SU-DHL-6 (cell line): ENCODE measurements at regions not wholly inside any gene's neighbourhood (a gene's known extent, or its start where the extent isn't known, plus 50 kb on each side); places are given as distances from the start of the nearest gene placed in this dataset.

Source experiments
- H2AFZ ChIP-seq: fragments of 200-600 bp; sonication (generic); 2 replicates; pipeline ENCODE4 v1.6.1; 2014; ENCODE audit warnings: low read depth, mild to moderate bottlenecking, moderate library complexity, mixed read lengths, antibody characterized with exemption, low read length; ENCODE audit not compliant: severe bottlenecking
- H3F3A ChIP-seq: fragments of 200-600 bp; shearing (Covaris generic); 2 replicates; pipeline ENCODE4 v1.6.0; 2016; ENCODE audit warnings: antibody characterized with exemption, mild to moderate bottlenecking; ENCODE audit not compliant: insufficient read depth
- H3K27ac ChIP-seq: fragments of 200-600 bp; sonication (generic); 2 replicates; pipeline ENCODE4 v1.5.1; 2016; ENCODE audit warnings: low read depth, mild to moderate bottlenecking, low read length, moderate library complexity, mixed read lengths
- H3K27me3 ChIP-seq: fragments of 200-600 bp; sonication (generic), shearing (Covaris generic); 2 replicates; pipeline ENCODE4 v1.6.0; 2014; ENCODE audit warnings: mild to moderate bottlenecking, low read length
- H3K36me3 ChIP-seq: fragments of 200-600 bp; sonication (generic); 2 replicates; pipeline ENCODE4 v1.6.1; 2014; ENCODE audit warnings: mild to moderate bottlenecking, low read length, mixed read lengths
- H3K4me2 ChIP-seq: fragments of 300-600, 200-600 bp; shearing (Covaris generic), sonication (generic); 2 replicates; pipeline ENCODE4 v1.6.0; 2014; ENCODE audit warnings: low read length, low read depth, mild to moderate bottlenecking; ENCODE audit not compliant: poor library complexity, severe bottlenecking
- H3K4me3 ChIP-seq: fragments of 200-600 bp; sonication (generic); 2 replicates; pipeline ENCODE4 v1.5.1; 2014; ENCODE audit warnings: antibody characterized with exemption, low read length, mild to moderate bottlenecking, mixed read lengths; ENCODE audit not compliant: insufficient read depth, poor library complexity, severe bottlenecking
- H3K79me2 ChIP-seq: fragments of 200-600 bp; sonication (generic); 2 replicates; pipeline ENCODE4 v1.6.1; 2014; ENCODE audit warnings: mild to moderate bottlenecking, low read length, moderate library complexity; ENCODE audit not compliant: insufficient read depth
- H3K9ac ChIP-seq: fragments of 200-600 bp; sonication (generic); 2 replicates; pipeline ENCODE4 v1.7.0; 2014; ENCODE audit warnings: mild to moderate bottlenecking, low read length
- H3K9me2 ChIP-seq: fragments of 200-600 bp; sonication (generic); replicated peaks from 2 replicates; pipeline ENCODE4 v1.6.1; 2014; ENCODE audit warnings: low read length; ENCODE audit not compliant: insufficient read depth
- H3K9me3 ChIP-seq: fragments of 200-600 bp; sonication (generic); 2 replicates; pipeline ENCODE4 v1.6.1; 2014; ENCODE audit warnings: low read length, mixed read lengths; ENCODE audit not compliant: insufficient read depth
- H4K20me1 ChIP-seq: fragments of 200-600 bp; sonication (generic); 2 replicates; pipeline ENCODE4 v1.6.1; 2014; ENCODE audit warnings: low read depth, mild to moderate bottlenecking, antibody characterized with exemption, low read length, moderate library complexity, mixed read lengths
- EZH2phosphoT487 ChIP-seq: fragments of 200-600 bp; sonication (generic), shearing (Covaris generic); conservative IDR thresholded peaks from 2 replicates; pipeline ENCODE4 v1.6.1; 2018; ENCODE audit warnings: mild to moderate bottlenecking, antibody characterized with exemption, low read length, moderate library complexity, mixed read lengths
- TF ChIP-seq, protein P1 (sequence below): fragments of 200-600 bp; sonication (generic); IDR thresholded peaks from one replicate; pipeline ENCODE4 v1.5.1; 2017; ENCODE audit warnings: antibody characterized with exemption, mild to moderate bottlenecking, low read length, moderate library complexity; ENCODE audit not compliant: insufficient read depth, poor library complexity, severe bottlenecking

DNA sequence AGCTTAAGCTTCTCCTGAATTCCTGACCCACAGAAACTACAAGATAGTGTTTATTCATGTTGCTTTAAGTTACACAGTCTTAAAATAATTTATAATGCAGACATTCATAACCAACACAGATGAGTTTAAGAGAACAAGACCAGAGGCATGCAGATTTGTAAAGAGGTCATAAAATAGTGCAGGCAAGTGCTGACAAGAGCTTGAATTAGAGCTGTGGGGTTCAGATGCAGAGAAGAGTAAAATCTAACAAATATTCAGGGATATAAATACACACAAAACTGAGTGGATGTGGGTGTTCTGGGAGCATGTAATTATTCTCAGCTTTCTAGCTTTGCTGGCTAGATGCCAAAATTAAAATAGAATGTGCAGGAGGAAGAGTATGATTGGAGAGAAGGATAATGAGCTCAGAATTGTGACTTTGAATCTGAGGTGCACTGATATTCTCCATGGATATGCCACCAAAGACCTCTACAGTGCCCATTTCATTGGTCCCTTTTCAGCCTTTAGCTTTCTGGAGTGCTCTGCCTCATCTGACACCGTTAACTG is 291.9 kb upstream of the SGK1 start:
- no peak for TF ChIP-seq EZH2phosphoT487
- TF ChIP-seq, protein P1, sequence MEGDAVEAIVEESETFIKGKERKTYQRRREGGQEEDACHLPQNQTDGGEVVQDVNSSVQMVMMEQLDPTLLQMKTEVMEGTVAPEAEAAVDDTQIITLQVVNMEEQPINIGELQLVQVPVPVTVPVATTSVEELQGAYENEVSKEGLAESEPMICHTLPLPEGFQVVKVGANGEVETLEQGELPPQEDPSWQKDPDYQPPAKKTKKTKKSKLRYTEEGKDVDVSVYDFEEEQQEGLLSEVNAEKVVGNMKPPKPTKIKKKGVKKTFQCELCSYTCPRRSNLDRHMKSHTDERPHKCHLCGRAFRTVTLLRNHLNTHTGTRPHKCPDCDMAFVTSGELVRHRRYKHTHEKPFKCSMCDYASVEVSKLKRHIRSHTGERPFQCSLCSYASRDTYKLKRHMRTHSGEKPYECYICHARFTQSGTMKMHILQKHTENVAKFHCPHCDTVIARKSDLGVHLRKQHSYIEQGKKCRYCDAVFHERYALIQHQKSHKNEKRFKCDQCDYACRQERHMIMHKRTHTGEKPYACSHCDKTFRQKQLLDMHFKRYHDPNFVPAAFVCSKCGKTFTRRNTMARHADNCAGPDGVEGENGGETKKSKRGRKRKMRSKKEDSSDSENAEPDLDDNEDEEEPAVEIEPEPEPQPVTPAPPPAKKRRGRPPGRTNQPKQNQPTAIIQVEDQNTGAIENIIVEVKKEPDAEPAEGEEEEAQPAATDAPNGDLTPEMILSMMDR: no peak
- no peak overlapping the region for H3K9ac ChIP-seq
- no peak overlapping the region for H3K4me2 ChIP-seq
- H3K9me2 ChIP-seq: no peaks in the 10 kb centered on the region
- no peaks in the 10 kb centered on the region for H3K79me2 ChIP-seq
- no peaks in the 10 kb centered on the region for H3K9me3 ChIP-seq
- no peak overlapping the region for H3K27ac ChIP-seq
- H4K20me1 ChIP-seq: no peaks in the 10 kb centered on the region
- no peaks in the 10 kb centered on the region for H3K36me3 ChIP-seq
- no peak overlapping the region for H3K4me3 ChIP-seq
- no peak overlapping the region for H2AFZ ChIP-seq
- H3K27me3 ChIP-seq: no peaks in the 10 kb centered on the region
- H3F3A ChIP-seq: no peaks in the 10 kb centered on the region

GRCh38 chr6:134607411-134607810 is 289.5 kb upstream of the SGK1 start:
- no peak overlapping the region for H2AFZ ChIP-seq
- H3K4me3 ChIP-seq: no peak overlapping the region
- no peaks in the 10 kb centered on the region for H3K36me3 ChIP-seq
- H3K27ac ChIP-seq: no peak overlapping the region
- no peaks in the 10 kb centered on the region for H4K20me1 ChIP-seq
- no peak for TF ChIP-seq EZH2phosphoT487
- TF ChIP-seq, protein P1: no peak
- H3K79me2 ChIP-seq: no peaks in the 10 kb centered on the region
- no peaks in the 10 kb centered on the region for H3K9me2 ChIP-seq
- H3K4me2 ChIP-seq: no peak overlapping the region
- no peak overlapping the region for H3K9ac ChIP-seq
- no peaks in the 10 kb centered on the region for H3K27me3 ChIP-seq
- H3K9me3 ChIP-seq: no peaks in the 10 kb centered on the region
- no peaks in the 10 kb centered on the region for H3F3A ChIP-seq

- TF ChIP-seq EZH2phosphoT487: no peak
- TF ChIP-seq, protein P1: no peak
- H3F3A ChIP-seq: no peaks in the 10 kb centered on the region
- no peak overlapping the region for H3K4me3 ChIP-seq
- peaks cover 8% of the 10 kb centered on the region; the same call in 1 of the 2 replicates for H3K9me3 ChIP-seq
- no peak overlapping the region for H2AFZ ChIP-seq
- no peaks in the 10 kb centered on the region for H3K79me2 ChIP-seq
- no peaks in the 10 kb centered on the region for H4K20me1 ChIP-seq
- H3K9ac ChIP-seq: no peak overlapping the region
- no peak overlapping the region for H3K4me2 ChIP-seq
- no peaks in the 10 kb centered on the region for H3K27me3 ChIP-seq
- no peak overlapping the region for H3K27ac ChIP-seq
- H3K36me3 ChIP-seq: no peaks in the 10 kb centered on the region
- no peaks in the 10 kb centered on the region for H3K9me2 ChIP-seq
Measured at GRCh38 chr6:134605034-134605433, 287.1 kb upstream of the SGK1 start.
